ENCODE measurements at regions not wholly inside any gene's neighbourhood (a gene's known extent, or its start where the extent isn't known, plus 50 kb on each side); places are given as distances from the start of the nearest gene placed in this dataset.

- no peak for TF ChIP-seq CTCF (IDR thresholded peaks at IDR 0.05)
- no peak for TF ChIP-seq POLR2A (IDR thresholded peaks at IDR 0.05)
Observed at GRCh38 chr12:78308701-78309100, 478.0 kb downstream of the NAV3 start.
